Naive thymus-derived CD8-positive, alpha-beta T cell (primary cell): ENCODE measurements at regions not wholly inside any gene's neighbourhood (a gene's known extent, or its start where the extent isn't known, plus 50 kb on each side); places are given as distances from the start of the nearest gene placed in this dataset.

Experiments
- ATAC-seq, 2 donors: fragments of 150-1000 bp; cut with Tn5 transposase in 1 of 2; sonication (Bioruptor Pico), chemical (Tn5 transposase) in 1 of 2; 1 replicate in 1 of 2; 2 replicates in 1 of 2; pipeline ENCODE4 v1.10.0; 2021; ENCODE audit warnings: mild to moderate bottlenecking in 2 of 2, moderate library complexity in 2 of 2
- POLR2A ChIA-PET: fragments of 350-600 bp; sonication (Branson Sonifier 250); formaldehyde crosslinking; loops from one replicate; lab custom pipeline; 2021; ENCODE audit warnings: antibody characterized with exemption; lab: Charles Lee
- DNase-seq, 10 donors: peaks; one replicate each; pipeline versions ENCODE4 v3.0.0 to v3.0.0-alpha.2; 2020 to 2022
- H3K27ac Mint-ChIP-seq, 10 donors: one replicate each; pipeline ENCODE4 v1.8.0; 2020 to 2022; ENCODE audit warnings: mild to moderate bottlenecking in 10 of 10, mixed read lengths in 10 of 10, moderate library complexity in 4 of 10, inconsistent platforms in 1 of 10
- H3K27me3 Mint-ChIP-seq, 5 donors: one replicate each; pipeline ENCODE4 v1.8.0; 2021 to 2022; ENCODE audit warnings: mixed read lengths in 5 of 5
- H3K36me3 Mint-ChIP-seq, 3 donors: one replicate each; pipeline ENCODE4 v1.8.0; 2020 to 2022; ENCODE audit warnings: mixed read lengths in 3 of 3, mild to moderate bottlenecking in 2 of 3, inconsistent platforms in 1 of 3
- H3K4me1 Mint-ChIP-seq, 4 donors: one replicate each; pipeline ENCODE4 v1.8.0; 2021 to 2022; ENCODE audit warnings: mixed read lengths in 4 of 4
- H3K4me3 Mint-ChIP-seq, 10 donors: one replicate each; pipeline ENCODE4 v1.8.0; 2020 to 2022; ENCODE audit warnings: mild to moderate bottlenecking in 10 of 10, mixed read lengths in 10 of 10, moderate library complexity in 6 of 10, inconsistent platforms in 1 of 10
- H3K9me3 Mint-ChIP-seq, 9 donors: one replicate each; pipeline ENCODE4 v1.8.0; 2020 to 2022; ENCODE audit warnings: mixed read lengths in 9 of 9, mild to moderate bottlenecking in 3 of 9, inconsistent platforms in 1 of 9, moderate library complexity in 1 of 9

GRCh38 chr2:151097128-151097527 is 164.5 kb downstream of the RBM43 start:
- POLR2A ChIA-PET: no interaction called here
- Mint-ChIP-seq H3K36me3 (no peaks in the 10 kb centered on the region), H3K27me3 (peaks cover 0 to 21% (median 10%) of the 10 kb centered on the region in 5 donors), H3K4me1 (no peaks in the 10 kb centered on the region), H3K27ac (no peak overlapping the region), H3K9me3 (no peaks in the 10 kb centered on the region), H3K4me3 (no peak overlapping the region)
- no peak for ATAC-seq
- DNase-seq: no peak

GRCh38 chr2:151096235-151096634 is 165.4 kb downstream of the RBM43 start:
- H3K4me1 Mint-ChIP-seq: no peaks in the 10 kb centered on the region
- DNase-seq (no peak), ATAC-seq (no peak)
- H3K36me3 Mint-ChIP-seq: no peaks in the 10 kb centered on the region
- H3K9me3 Mint-ChIP-seq: no peaks in the 10 kb centered on the region
- H3K4me3 Mint-ChIP-seq: no peak overlapping the region
- no peak overlapping the region for H3K27ac Mint-ChIP-seq
- POLR2A ChIA-PET: no interaction called here
- peaks cover 0 to 21% (median 10%) of the 10 kb centered on the region in 5 donors for H3K27me3 Mint-ChIP-seq

GRCh38 chr2:151095463-151095862 is 166.2 kb downstream of the RBM43 start:
- ATAC-seq (no peak), DNase-seq (no peak)
- H3K36me3 Mint-ChIP-seq: no peaks in the 10 kb centered on the region
- no peak overlapping the region for H3K4me3 Mint-ChIP-seq
- peaks cover 0 to 29% (median 12%) of the 10 kb centered on the region in 5 donors for H3K27me3 Mint-ChIP-seq
- POLR2A ChIA-PET: no interaction called here
- no peaks in the 10 kb centered on the region for H3K4me1 Mint-ChIP-seq
- H3K9me3 Mint-ChIP-seq: no peaks in the 10 kb centered on the region
- no peak overlapping the region for H3K27ac Mint-ChIP-seq

GRCh38 chr2:151091583-151091982 is 170.1 kb downstream of the RBM43 start:
- ATAC-seq (no peak), DNase-seq (no peak)
- Mint-ChIP-seq H3K4me1 (no peaks in the 10 kb centered on the region), H3K9me3 (no peaks in the 10 kb centered on the region), H3K27ac (no peak overlapping the region), H3K4me3 (no peak overlapping the region), H3K27me3 (peaks cover 0 to 16% (median 13%) of the 10 kb centered on the region in 5 donors), H3K36me3 (no peaks in the 10 kb centered on the region)
- POLR2A ChIA-PET: no interaction called here

GRCh38 chr2:151087377-151087776 is 174.3 kb downstream of the RBM43 start:
- Mint-ChIP-seq H3K4me1 (peaks cover 0 to 6% (median under 1%) of the 10 kb centered on the region in 4 donors), H3K27ac (peak overlapping the region in 1 of 10 donors; percentile 73), H3K4me3 (no peak overlapping the region), H3K9me3 (no peaks in the 10 kb centered on the region), H3K27me3 (peaks cover 0 to 22% (median 6%) of the 10 kb centered on the region in 5 donors), H3K36me3 (no peaks in the 10 kb centered on the region)
- DNase-seq: no peak
- POLR2A ChIA-PET: no interaction called here
- no peak for ATAC-seq

GRCh38 chr2:151085181-151085611 is 176.5 kb downstream of the RBM43 start:
- peaks cover 0 to 10% (median 0%) of the 10 kb centered on the region in 9 donors for H3K9me3 Mint-ChIP-seq
- DNase-seq (no peak), ATAC-seq (no peak)
- POLR2A ChIA-PET: interaction anchor here (0.5 kb wide), 1 partner anchor 1925 kb away, joined by 3 read pairs; no protein-coding TSS in a partner anchor
- no peak overlapping the region for H3K27ac Mint-ChIP-seq
- H3K36me3 Mint-ChIP-seq: no peaks in the 10 kb centered on the region
- no peak overlapping the region for H3K4me3 Mint-ChIP-seq
- H3K4me1 Mint-ChIP-seq: peaks cover 0 to 6% (median under 1%) of the 10 kb centered on the region in 4 donors
- H3K27me3 Mint-ChIP-seq: peaks cover 0 to 32% (median 2%) of the 10 kb centered on the region in 5 donors

- DNase-seq: peak in 2 of 10 donors; percentile 1 to 4
- H3K4me3 Mint-ChIP-seq: peak overlapping the region in 2 of 10 donors; percentile 2 to 46
- peaks cover 0 to 6% (median under 1%) of the 10 kb centered on the region in 4 donors for H3K4me1 Mint-ChIP-seq
- H3K36me3 Mint-ChIP-seq: no peaks in the 10 kb centered on the region
- POLR2A ChIA-PET: no interaction called here
- H3K27ac Mint-ChIP-seq: peak overlapping the region in 3 of 10 donors; percentile 20 to 31 (median 30)
- H3K27me3 Mint-ChIP-seq: peaks cover 0 to 40% (median 2%) of the 10 kb centered on the region in 5 donors
- no peak for ATAC-seq
- peaks cover 0 to 10% (median 0%) of the 10 kb centered on the region in 9 donors for H3K9me3 Mint-ChIP-seq
Observed at GRCh38 chr2:151083856-151084795, 177.5 kb downstream of the RBM43 start.

- no peak for ATAC-seq
- Mint-ChIP-seq H3K4me3 (no peak overlapping the region), H3K4me1 (peaks cover 0 to 4% (median under 1%) of the 10 kb centered on the region in 4 donors), H3K36me3 (peaks cover 0 to 2% (median 0%) of the 10 kb centered on the region in 3 donors), H3K9me3 (peaks cover 0 to 25% (median 6%) of the 10 kb centered on the region in 9 donors), H3K27me3 (peaks cover 3 to 52% (median 6%) of the 10 kb centered on the region in 5 donors), H3K27ac (no peak overlapping the region)
- POLR2A ChIA-PET: no interaction called here
- DNase-seq: no peak
Observed at GRCh38 chr2:151078889-151079288, 182.8 kb downstream of the RBM43 start.

GRCh38 chr2:151071906-151072305 is 189.8 kb downstream of the RBM43 start:
- H3K4me1 Mint-ChIP-seq: no peaks in the 10 kb centered on the region

GRCh38 chr2:151071382-151071781 is 190.3 kb downstream of the RBM43 start:
- peaks cover 6 to 36% (median 11%) of the 10 kb centered on the region in 5 donors for H3K27me3 Mint-ChIP-seq
- no peak overlapping the region for H3K4me3 Mint-ChIP-seq
- H3K4me1 Mint-ChIP-seq: no peaks in the 10 kb centered on the region
- DNase-seq: no peak
- H3K27ac Mint-ChIP-seq: no peak overlapping the region
- no peak for ATAC-seq
- H3K36me3 Mint-ChIP-seq: peaks cover 0 to 3% (median 0%) of the 10 kb centered on the region in 3 donors
- H3K9me3 Mint-ChIP-seq: peaks cover 0 to 9% (median 0%) of the 10 kb centered on the region in 9 donors
- POLR2A ChIA-PET: no interaction called here

More at GRCh38 chr2:151071906-151072305, 189.8 kb downstream of the RBM43 start:
- H3K36me3 Mint-ChIP-seq: peaks cover 0 to 3% (median 0%) of the 10 kb centered on the region in 3 donors
- H3K27me3 Mint-ChIP-seq: peaks cover 6 to 36% (median 11%) of the 10 kb centered on the region in 5 donors
- ATAC-seq (no peak), DNase-seq (no peak)
- no peak overlapping the region for H3K27ac Mint-ChIP-seq
- no peak overlapping the region for H3K4me3 Mint-ChIP-seq
- POLR2A ChIA-PET: no interaction called here
- H3K9me3 Mint-ChIP-seq: peaks cover 0 to 9% (median 2%) of the 10 kb centered on the region in 9 donors

GRCh38 chr2:151070253-151070652 is 191.4 kb downstream of the RBM43 start:
- DNase-seq (no peak), ATAC-seq (no peak)
- H3K9me3 Mint-ChIP-seq: peaks cover 0 to 9% (median 0%) of the 10 kb centered on the region in 9 donors
- H3K36me3 Mint-ChIP-seq: peaks cover 0 to 3% (median 0%) of the 10 kb centered on the region in 3 donors
- no peak overlapping the region for H3K4me3 Mint-ChIP-seq
- H3K27me3 Mint-ChIP-seq: peaks cover 6 to 36% (median 11%) of the 10 kb centered on the region in 5 donors
- POLR2A ChIA-PET: no interaction called here
- no peaks in the 10 kb centered on the region for H3K4me1 Mint-ChIP-seq
- H3K27ac Mint-ChIP-seq: no peak overlapping the region

- DNase-seq (no peak), ATAC-seq (no peak)
- POLR2A ChIA-PET: no interaction called here
- H3K4me3 Mint-ChIP-seq: no peak overlapping the region
- H3K9me3 Mint-ChIP-seq: no peaks in the 10 kb centered on the region
- H3K36me3 Mint-ChIP-seq: no peaks in the 10 kb centered on the region
- H3K27ac Mint-ChIP-seq: no peak overlapping the region
- H3K27me3 Mint-ChIP-seq: peaks cover 2 to 21% (median 6%) of the 10 kb centered on the region in 5 donors
- no peaks in the 10 kb centered on the region for H3K4me1 Mint-ChIP-seq
Observed at GRCh38 chr2:151067658-151068369, 193.8 kb downstream of the RBM43 start.
